ENCODE measurements at regions not wholly inside any gene's neighbourhood (a gene's known extent, or its start where the extent isn't known, plus 50 kb on each side); places are given as distances from the start of the nearest gene placed in this dataset.
A peak's percentile ranks its signal among the peaks of the same experiment; 100 is the strongest.
"Not testable (repeated sequence)": the region's sequence is repeated elsewhere in the genome, so short reads cannot be mapped to it uniquely, and the experiment has no call there.

GRCh38 chr6:142635130-142635529 is 309.8 kb downstream of the HIVEP2 start:
- peak; percentile 50 for DNase-seq (ENCODE audit: low read depth)

- no peak for DNase-seq (ENCODE audit: low read depth)
Observed at GRCh38 chr6:142637624-142638351, 307.2 kb downstream of the HIVEP2 start.

- no peak for DNase-seq (ENCODE audit: low read depth)
Observed at GRCh38 chr6:142642651-142643050, 302.3 kb downstream of the HIVEP2 start.

- DNase-seq (ENCODE audit: low read depth): no peak
Observed at GRCh38 chr6:142644866-142645265, 300.1 kb downstream of the HIVEP2 start.

- DNase-seq (ENCODE audit: low read depth): no peak
Observed at GRCh38 chr6:142645663-142646062, 299.3 kb downstream of the HIVEP2 start.

GRCh38 chr6:142647449-142648035 is 297.4 kb downstream of the HIVEP2 start:
- DNase-seq (ENCODE audit: low read depth): no peak

- DNase-seq (ENCODE audit: low read depth): no peak
Observed at GRCh38 chr6:142648036-142648451, 296.9 kb downstream of the HIVEP2 start.

- DNase-seq (ENCODE audit: low read depth): no peak
Observed at GRCh38 chr6:142648526-142648925, 296.4 kb downstream of the HIVEP2 start.

- DNase-seq (ENCODE audit: low read depth): not testable (repeated sequence)
Observed at GRCh38 chr6:142649438-142650234, 295.3 kb downstream of the HIVEP2 start.

GRCh38 chr6:142651384-142651783 is 293.6 kb downstream of the HIVEP2 start:
- DNase-seq (ENCODE audit: low read depth): no peak

GRCh38 chr6:142653710-142654420 is 291.1 kb downstream of the HIVEP2 start:
- no peak for DNase-seq (ENCODE audit: low read depth)

GRCh38 chr6:142659661-142660060 is 285.3 kb downstream of the HIVEP2 start:
- no peak for DNase-seq (ENCODE audit: low read depth)

- DNase-seq (ENCODE audit: low read depth): no peak
Observed at GRCh38 chr6:142665393-142665792, 279.6 kb downstream of the HIVEP2 start.

- DNase-seq (ENCODE audit: low read depth): no peak
Observed at GRCh38 chr6:142666599-142667185, 278.3 kb downstream of the HIVEP2 start.

- no peak for DNase-seq (ENCODE audit: low read depth)
Observed at GRCh38 chr6:142669471-142670351, 275.3 kb downstream of the HIVEP2 start.

- DNase-seq (ENCODE audit: low read depth): no peak
Observed at GRCh38 chr6:142671791-142672190, 273.2 kb downstream of the HIVEP2 start.

- no peak for DNase-seq (ENCODE audit: low read depth)
Observed at GRCh38 chr6:142675517-142675916, 269.5 kb downstream of the HIVEP2 start.

GRCh38 chr6:142676027-142676443 is 268.9 kb downstream of the HIVEP2 start:
- DNase-seq (ENCODE audit: low read depth): no peak

- no peak for DNase-seq (ENCODE audit: low read depth)
Observed at GRCh38 chr6:142676647-142677192, 268.3 kb downstream of the HIVEP2 start.

Data from Daoy (cell line).